ENCODE measurements at regions not wholly inside any gene's neighbourhood (a gene's known extent, or its start where the extent isn't known, plus 50 kb on each side); places are given as distances from the start of the nearest gene placed in this dataset.

DNA sequence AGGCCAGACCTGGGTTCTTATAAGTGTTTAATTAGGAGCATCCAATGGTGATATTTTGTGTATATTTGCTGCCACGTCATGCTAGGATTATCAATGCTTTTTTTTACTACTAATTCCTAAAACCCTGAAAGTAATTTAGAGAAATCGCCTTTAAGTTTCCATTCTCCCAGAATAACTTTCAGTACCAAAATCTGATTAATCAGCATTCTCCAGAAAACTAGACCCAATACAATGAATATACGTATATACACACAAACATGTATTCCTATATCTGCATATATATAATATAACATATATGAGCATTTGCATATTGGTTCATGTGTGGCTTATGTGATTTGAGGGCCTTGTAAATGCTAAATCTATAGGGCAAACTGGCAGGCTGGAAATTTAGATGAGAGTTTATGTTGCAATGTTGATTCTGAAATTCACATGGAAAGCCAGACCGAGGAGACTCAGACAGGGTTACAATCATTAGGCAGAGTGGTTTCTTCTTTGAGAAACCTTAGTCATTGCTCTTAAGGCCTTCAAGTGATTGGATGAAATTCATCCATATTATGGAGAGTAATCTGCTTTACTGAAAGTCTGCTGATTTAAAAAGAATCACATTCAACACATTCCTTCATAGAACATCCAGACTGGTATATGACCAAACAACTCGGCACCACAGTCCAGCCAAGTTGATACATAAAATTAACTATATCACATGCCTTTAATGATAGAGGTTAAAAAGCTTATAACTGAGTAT is 65.9 kb upstream of the RGPD4 start:
- no peaks in the 10 kb centered on the region for H3K79me2 ChIP-seq (ENCODE audit: insufficient read depth)
- POLR2A ChIA-PET = no interaction called here
- no peak overlapping the region for H2AFZ ChIP-seq (ENCODE audit: low read depth)
- no peak overlapping the region for H3K4me2 ChIP-seq
- no peaks in the 10 kb centered on the region for H3K36me3 ChIP-seq (replicated peaks in 1 of 2; ENCODE audit: control insufficient read depth in 1 of 2, insufficient read depth in 2 of 2, low read length in 1 of 2)
- H3K9me3 ChIP-seq = no peaks in the 10 kb centered on the region
- H3K9ac ChIP-seq = no peak overlapping the region
- no peaks in the 10 kb centered on the region for H4K20me1 ChIP-seq (ENCODE audit: insufficient read depth)
- H3K4me3 ChIP-seq (ENCODE audit: low read depth in 2 of 2, low read length in 1 of 2) = no peak overlapping the region
- 47% methylated on average over 5 of the region's 5 CpGs for WGBS (ENCODE audit: low lambda C conversion rate)
- DNase-seq = no peak
- no peaks in the 10 kb centered on the region for H3K27me3 ChIP-seq (ENCODE audit: insufficient read depth)
- no peak for TF ChIP-seq ELF1 (IDR thresholded peaks at IDR 0.05)
- no peak for TF ChIP-seq TEAD4 (IDR thresholded peaks at IDR 0.05; ENCODE audit: borderline replicate concordance, insufficient read depth)
- H3K9me2 ChIP-seq = no peaks in the 10 kb centered on the region
- CTCF ChIA-PET = no interaction called here
- H3K4me1 ChIP-seq (ENCODE audit: control insufficient read depth in 1 of 2, insufficient read depth in 2 of 2, low read depth in 1 of 2, low read length in 1 of 2) = no peaks in the 10 kb centered on the region
- no peaks in the 10 kb centered on the region for H3F3A ChIP-seq (replicated peaks; ENCODE audit: insufficient read depth)
- H3K27ac ChIP-seq (ENCODE audit: low read depth in 2 of 2, low read length in 1 of 2) = no peak overlapping the region

DNA sequence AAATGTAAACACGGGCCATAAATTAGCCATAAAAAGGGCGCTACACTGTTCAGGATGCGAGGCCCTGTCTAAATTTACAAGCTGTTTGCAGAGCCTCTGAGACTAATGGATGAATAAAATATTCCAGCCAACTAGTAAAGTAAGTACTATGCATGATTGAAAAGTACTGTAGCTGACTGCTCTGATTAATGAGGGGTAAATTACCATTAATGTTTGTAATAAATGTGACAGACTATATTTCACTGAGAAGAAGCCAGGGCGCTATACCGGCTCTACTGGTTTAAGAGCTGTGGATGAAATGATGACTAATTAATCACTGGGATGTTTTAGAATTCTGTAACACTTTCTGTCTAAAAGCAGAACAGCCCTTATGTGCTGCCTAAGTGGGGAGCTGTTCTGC is 54.3 kb upstream of the RGPD4 start:
- H3K9ac ChIP-seq = no peak overlapping the region
- ChIA-PET CTCF (interaction anchor here (1.0 to 1.1 kb wide), 2 partner anchors 10 to 36 kb away, joined by 3 to 5 read pairs; no protein-coding TSS in a partner anchor), POLR2A (no interaction called here)
- H3K9me3 ChIP-seq = no peaks in the 10 kb centered on the region
- no peak overlapping the region for H3K27ac ChIP-seq (ENCODE audit: low read depth in 2 of 2, low read length in 1 of 2)
- no peak overlapping the region for H2AFZ ChIP-seq (ENCODE audit: low read depth)
- no peaks in the 10 kb centered on the region for H3K79me2 ChIP-seq (ENCODE audit: insufficient read depth)
- no peaks in the 10 kb centered on the region for H3K9me2 ChIP-seq
- H4K20me1 ChIP-seq (ENCODE audit: insufficient read depth) = no peaks in the 10 kb centered on the region
- DNase-seq = no peak
- H3K27me3 ChIP-seq (ENCODE audit: insufficient read depth) = no peaks in the 10 kb centered on the region
- H3K4me3 ChIP-seq (ENCODE audit: low read depth in 2 of 2, low read length in 1 of 2) = no peak overlapping the region
- no peak overlapping the region for H3K4me2 ChIP-seq
- 75% methylated on average over 5 of the region's 5 CpGs for WGBS (ENCODE audit: low lambda C conversion rate)
- no peaks in the 10 kb centered on the region for H3K36me3 ChIP-seq (replicated peaks in 1 of 2; ENCODE audit: control insufficient read depth in 1 of 2, insufficient read depth in 2 of 2, low read length in 1 of 2)
- no peak for TF ChIP-seq GABPA (IDR thresholded peaks at IDR 0.05; ENCODE audit: low read depth)
- TF ChIP-seq FOXM1 (IDR thresholded peaks at IDR 0.05; ENCODE audit: low read depth) = no peak
- no peaks in the 10 kb centered on the region for H3F3A ChIP-seq (replicated peaks; ENCODE audit: insufficient read depth)
- H3K4me1 ChIP-seq (ENCODE audit: control insufficient read depth in 1 of 2, insufficient read depth in 2 of 2, low read depth in 1 of 2, low read length in 1 of 2) = no peaks in the 10 kb centered on the region

DNA sequence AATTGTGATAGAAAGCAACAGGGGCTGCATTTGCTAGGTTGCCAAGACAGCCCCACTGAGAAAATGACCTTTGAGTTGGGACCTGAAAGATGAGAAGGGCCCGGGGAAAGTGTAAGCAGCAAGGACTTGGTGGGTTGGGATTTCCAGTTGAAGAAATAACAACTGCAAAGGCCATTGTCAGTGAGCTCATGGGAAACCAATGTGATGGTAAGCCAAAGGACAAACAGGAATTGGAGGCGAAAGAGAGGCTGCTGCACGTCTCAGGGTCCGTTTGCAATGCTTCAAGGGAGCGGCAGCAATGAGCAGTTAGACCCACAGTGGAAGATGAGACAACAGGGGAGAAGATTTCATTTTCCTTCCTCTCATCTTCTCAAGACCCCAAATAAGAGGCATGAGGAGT is 51.5 kb upstream of the RGPD4 start:
- H3K9me2 ChIP-seq = no peaks in the 10 kb centered on the region
- ChIA-PET POLR2A (no interaction called here), CTCF (no interaction called here)
- no peak overlapping the region for H3K9ac ChIP-seq
- H2AFZ ChIP-seq (ENCODE audit: low read depth) = no peak overlapping the region
- H3K36me3 ChIP-seq (replicated peaks in 1 of 2; ENCODE audit: control insufficient read depth in 1 of 2, insufficient read depth in 2 of 2, low read length in 1 of 2) = no peaks in the 10 kb centered on the region
- DNase-seq = no peak
- no peaks in the 10 kb centered on the region for H3F3A ChIP-seq (replicated peaks; ENCODE audit: insufficient read depth)
- H4K20me1 ChIP-seq (ENCODE audit: insufficient read depth) = no peaks in the 10 kb centered on the region
- TF ChIP-seq RCOR1 (IDR thresholded peaks at IDR 0.05; ENCODE audit: low read length) (no peak), TAF1 (IDR thresholded peaks at IDR 0.05; ENCODE audit: borderline replicate concordance, low read depth, low read length) (no peak), EZH2phosphoT487 (IDR thresholded peaks at IDR 0.05; ENCODE audit: borderline replicate concordance, low read depth) (no peak), ELF1 (IDR thresholded peaks at IDR 0.05) (no peak), FOSL2 (IDR thresholded peaks at IDR 0.05; ENCODE audit: borderline replicate concordance, low read depth) (no peak), MXI1 (IDR thresholded peaks at IDR 0.05; ENCODE audit: low read depth, low read length) (no peak), POLR2AphosphoS5 (IDR thresholded peaks at IDR 0.05; ENCODE audit: low read depth, low read length) (no peak)
- TF ChIP-seq, protein P1, sequence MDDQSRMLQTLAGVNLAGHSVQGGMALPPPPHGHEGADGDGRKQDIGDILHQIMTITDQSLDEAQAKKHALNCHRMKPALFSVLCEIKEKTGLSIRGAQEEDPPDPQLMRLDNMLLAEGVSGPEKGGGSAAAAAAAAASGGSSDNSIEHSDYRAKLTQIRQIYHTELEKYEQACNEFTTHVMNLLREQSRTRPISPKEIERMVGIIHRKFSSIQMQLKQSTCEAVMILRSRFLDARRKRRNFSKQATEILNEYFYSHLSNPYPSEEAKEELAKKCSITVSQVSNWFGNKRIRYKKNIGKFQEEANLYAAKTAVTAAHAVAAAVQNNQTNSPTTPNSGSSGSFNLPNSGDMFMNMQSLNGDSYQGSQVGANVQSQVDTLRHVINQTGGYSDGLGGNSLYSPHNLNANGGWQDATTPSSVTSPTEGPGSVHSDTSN (IDR thresholded peaks at IDR 0.05) = no peak
- TF ChIP-seq, protein P2, sequence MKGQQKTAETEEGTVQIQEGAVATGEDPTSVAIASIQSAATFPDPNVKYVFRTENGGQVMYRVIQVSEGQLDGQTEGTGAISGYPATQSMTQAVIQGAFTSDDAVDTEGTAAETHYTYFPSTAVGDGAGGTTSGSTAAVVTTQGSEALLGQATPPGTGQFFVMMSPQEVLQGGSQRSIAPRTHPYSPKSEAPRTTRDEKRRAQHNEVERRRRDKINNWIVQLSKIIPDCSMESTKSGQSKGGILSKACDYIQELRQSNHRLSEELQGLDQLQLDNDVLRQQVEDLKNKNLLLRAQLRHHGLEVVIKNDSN (IDR thresholded peaks at IDR 0.05; ENCODE audit: borderline replicate concordance, low read depth) = no peak
- TF ChIP-seq, protein P3, sequence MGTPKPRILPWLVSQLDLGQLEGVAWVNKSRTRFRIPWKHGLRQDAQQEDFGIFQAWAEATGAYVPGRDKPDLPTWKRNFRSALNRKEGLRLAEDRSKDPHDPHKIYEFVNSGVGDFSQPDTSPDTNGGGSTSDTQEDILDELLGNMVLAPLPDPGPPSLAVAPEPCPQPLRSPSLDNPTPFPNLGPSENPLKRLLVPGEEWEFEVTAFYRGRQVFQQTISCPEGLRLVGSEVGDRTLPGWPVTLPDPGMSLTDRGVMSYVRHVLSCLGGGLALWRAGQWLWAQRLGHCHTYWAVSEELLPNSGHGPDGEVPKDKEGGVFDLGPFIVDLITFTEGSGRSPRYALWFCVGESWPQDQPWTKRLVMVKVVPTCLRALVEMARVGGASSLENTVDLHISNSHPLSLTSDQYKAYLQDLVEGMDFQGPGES (IDR thresholded peaks at IDR 0.05; ENCODE audit: low read depth, low read length) = no peak
- TF ChIP-seq, protein P4, sequence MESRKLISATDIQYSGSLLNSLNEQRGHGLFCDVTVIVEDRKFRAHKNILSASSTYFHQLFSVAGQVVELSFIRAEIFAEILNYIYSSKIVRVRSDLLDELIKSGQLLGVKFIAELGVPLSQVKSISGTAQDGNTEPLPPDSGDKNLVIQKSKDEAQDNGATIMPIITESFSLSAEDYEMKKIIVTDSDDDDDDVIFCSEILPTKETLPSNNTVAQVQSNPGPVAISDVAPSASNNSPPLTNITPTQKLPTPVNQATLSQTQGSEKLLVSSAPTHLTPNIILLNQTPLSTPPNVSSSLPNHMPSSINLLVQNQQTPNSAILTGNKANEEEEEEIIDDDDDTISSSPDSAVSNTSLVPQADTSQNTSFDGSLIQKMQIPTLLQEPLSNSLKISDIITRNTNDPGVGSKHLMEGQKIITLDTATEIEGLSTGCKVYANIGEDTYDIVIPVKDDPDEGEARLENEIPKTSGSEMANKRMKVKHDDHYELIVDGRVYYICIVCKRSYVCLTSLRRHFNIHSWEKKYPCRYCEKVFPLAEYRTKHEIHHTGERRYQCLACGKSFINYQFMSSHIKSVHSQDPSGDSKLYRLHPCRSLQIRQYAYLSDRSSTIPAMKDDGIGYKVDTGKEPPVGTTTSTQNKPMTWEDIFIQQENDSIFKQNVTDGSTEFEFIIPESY (IDR thresholded peaks at IDR 0.05; ENCODE audit: borderline replicate concordance, low read depth) = no peak
- no peak overlapping the region for H3K4me2 ChIP-seq
- 65% methylated on average over 5 of the region's 5 CpGs for WGBS (ENCODE audit: low lambda C conversion rate)
- no peaks in the 10 kb centered on the region for H3K27me3 ChIP-seq (ENCODE audit: insufficient read depth)
- no peaks in the 10 kb centered on the region for H3K9me3 ChIP-seq
- H3K27ac ChIP-seq (ENCODE audit: low read depth in 2 of 2, low read length in 1 of 2) = no peak overlapping the region
- no peak overlapping the region for H3K4me3 ChIP-seq (ENCODE audit: low read depth in 2 of 2, low read length in 1 of 2)
- H3K79me2 ChIP-seq (ENCODE audit: insufficient read depth) = no peaks in the 10 kb centered on the region
- no peaks in the 10 kb centered on the region for H3K4me1 ChIP-seq (ENCODE audit: control insufficient read depth in 1 of 2, insufficient read depth in 2 of 2, low read depth in 1 of 2, low read length in 1 of 2)

Data from SK-N-SH (cell line).